Chondrocyte (in vitro differentiated cells): ENCODE measurements at regions not wholly inside any gene's neighbourhood (a gene's known extent, or its start where the extent isn't known, plus 50 kb on each side); places are given as distances from the start of the nearest gene placed in this dataset.

Experiments
- DNase-seq: peaks from one replicate; pipeline ENCODE4 v3.0.0; 2021; ENCODE audit warnings: mixed read lengths, low spot score
- H3K27ac Mint-ChIP-seq: one replicate; pipeline ENCODE4 v1.8.0; 2021; ENCODE audit warnings: mild to moderate bottlenecking, moderate library complexity, mixed read lengths; ENCODE audit not compliant: unreplicated experiment
- H3K27me3 Mint-ChIP-seq: 2 replicates; pipeline ENCODE4 v1.8.0; 2021; ENCODE audit warnings: low read depth, mixed read lengths
- H3K36me3 Mint-ChIP-seq: 2 replicates; pipeline ENCODE4 v1.8.0; 2021; ENCODE audit warnings: low read depth, mixed read lengths
- H3K4me1 Mint-ChIP-seq: 2 replicates; pipeline ENCODE4 v1.8.0; 2021; ENCODE audit warnings: low read depth, mild to moderate bottlenecking, mixed read lengths
- H3K4me3 Mint-ChIP-seq: one replicate; pipeline ENCODE4 v1.8.0; 2021; ENCODE audit warnings: mild to moderate bottlenecking, moderate library complexity, mixed read lengths; ENCODE audit not compliant: unreplicated experiment
- H3K9me3 Mint-ChIP-seq: 2 replicates; pipeline ENCODE4 v1.8.0; 2021; ENCODE audit warnings: low read depth, mixed read lengths
- CTCF ChIP-seq: fragments of 200-600 bp; sonication (generic); IDR thresholded peaks from 2 replicates; pipeline ENCODE4 v1.5.0; 2021; ENCODE audit warnings: antibody characterized with exemption, mild to moderate bottlenecking, moderate library complexity

GRCh38 chr11:33575311-33575710, 125.3 kb downstream of the C11orf91 start:
- Mint-ChIP-seq H3K4me1 (no peaks in the 10 kb centered on the region), H3K9me3 (peaks cover 4% of the 10 kb centered on the region), H3K27ac (no peak overlapping the region), H3K27me3 (no peaks in the 10 kb centered on the region), H3K4me3 (no peak overlapping the region), H3K36me3 (peaks cover 11% of the 10 kb centered on the region)
- no peak for TF ChIP-seq CTCF
- no peak for DNase-seq

- no peaks in the 10 kb centered on the region for H3K27me3 Mint-ChIP-seq
- no peak overlapping the region for H3K27ac Mint-ChIP-seq
- no peak overlapping the region for H3K4me3 Mint-ChIP-seq
- peaks cover 11% of the 10 kb centered on the region for H3K36me3 Mint-ChIP-seq
- TF ChIP-seq CTCF = no peak
- peaks cover 4% of the 10 kb centered on the region for H3K9me3 Mint-ChIP-seq
- no peaks in the 10 kb centered on the region for H3K4me1 Mint-ChIP-seq
- no peak for DNase-seq
Measured at GRCh38 chr11:33574331-33574730, 126.3 kb downstream of the C11orf91 start.

GRCh38 chr11:33569333-33569732, 131.3 kb downstream of the C11orf91 start:
- no peaks in the 10 kb centered on the region for H3K4me1 Mint-ChIP-seq
- H3K36me3 Mint-ChIP-seq = peaks cover 11% of the 10 kb centered on the region
- peaks cover 4% of the 10 kb centered on the region for H3K9me3 Mint-ChIP-seq
- H3K27me3 Mint-ChIP-seq = no peaks in the 10 kb centered on the region
- H3K4me3 Mint-ChIP-seq = no peak overlapping the region
- H3K27ac Mint-ChIP-seq = no peak overlapping the region
- DNase-seq = no peak
- TF ChIP-seq CTCF = no peak

GRCh38 chr11:33567004-33567403, 133.6 kb downstream of the C11orf91 start:
- Mint-ChIP-seq H3K36me3 (peaks cover 5% of the 10 kb centered on the region), H3K9me3 (no peaks in the 10 kb centered on the region), H3K4me1 (no peaks in the 10 kb centered on the region), H3K27me3 (no peaks in the 10 kb centered on the region), H3K4me3 (no peak overlapping the region), H3K27ac (no peak overlapping the region)
- DNase-seq = no peak
- TF ChIP-seq CTCF = no peak

- no peak for TF ChIP-seq CTCF
- H3K36me3 Mint-ChIP-seq = no peaks in the 10 kb centered on the region
- H3K9me3 Mint-ChIP-seq = no peaks in the 10 kb centered on the region
- no peak overlapping the region for H3K4me3 Mint-ChIP-seq
- no peak for DNase-seq
- H3K27me3 Mint-ChIP-seq = no peaks in the 10 kb centered on the region
- H3K4me1 Mint-ChIP-seq = no peaks in the 10 kb centered on the region
- H3K27ac Mint-ChIP-seq = peak overlapping the region; percentile 33
Measured at GRCh38 chr11:33564856-33565453, 135.7 kb downstream of the C11orf91 start.
